ENCODE measurements at regions not wholly inside any gene's neighbourhood (a gene's known extent, or its start where the extent isn't known, plus 50 kb on each side); places are given as distances from the start of the nearest gene placed in this dataset.

DNA sequence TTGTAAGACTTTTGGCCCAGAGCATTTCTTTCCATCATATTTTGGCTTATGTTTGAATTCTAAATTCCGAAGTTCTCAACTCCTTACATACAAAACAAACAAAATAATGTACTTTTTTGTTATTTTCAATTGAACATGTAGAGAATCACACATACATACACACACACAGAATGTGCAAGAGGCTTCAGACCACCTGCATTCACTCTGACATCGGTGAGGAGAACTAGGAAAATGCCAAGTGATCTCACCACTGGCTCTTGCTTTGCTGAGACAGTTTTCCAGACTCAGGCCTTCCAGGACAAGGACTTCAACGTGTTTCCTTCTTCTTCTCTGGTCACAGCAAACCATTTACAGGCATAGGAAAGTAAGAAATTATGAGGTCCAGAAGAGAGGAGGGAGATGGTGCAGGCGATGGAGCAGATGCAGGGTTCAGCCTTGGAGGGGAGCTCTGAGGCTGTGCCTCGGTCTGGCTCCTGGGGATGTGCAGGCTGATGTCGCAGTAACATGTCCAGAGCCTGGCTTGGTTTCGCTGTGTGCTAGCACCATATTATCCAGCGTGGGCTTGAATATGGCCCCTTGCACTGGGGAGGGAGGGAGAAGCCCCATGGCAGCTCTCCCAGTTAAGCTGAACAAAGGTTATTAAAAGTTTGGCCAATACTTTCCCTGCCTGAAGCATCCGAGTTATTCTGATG is 93.4 kb downstream of the DACT2 start:
- ATAC-seq (no peak), DNase-seq (no peak)
- Histone ChIP-seq H3K36me3 (no peaks in the 10 kb centered on the region), H3K4me3 (no peak overlapping the region), H3K27ac (no peak overlapping the region), H3K9me3 (no peaks in the 10 kb centered on the region), H3K27me3 (peaks cover 5 to 27% (median 20%) of the 10 kb centered on the region in 3 donors), H3K4me1 (no peaks in the 10 kb centered on the region)
- TF ChIP-seq POLR2A (IDR thresholded peaks at IDR 0.05) = no peak
- TF ChIP-seq, protein P1, sequence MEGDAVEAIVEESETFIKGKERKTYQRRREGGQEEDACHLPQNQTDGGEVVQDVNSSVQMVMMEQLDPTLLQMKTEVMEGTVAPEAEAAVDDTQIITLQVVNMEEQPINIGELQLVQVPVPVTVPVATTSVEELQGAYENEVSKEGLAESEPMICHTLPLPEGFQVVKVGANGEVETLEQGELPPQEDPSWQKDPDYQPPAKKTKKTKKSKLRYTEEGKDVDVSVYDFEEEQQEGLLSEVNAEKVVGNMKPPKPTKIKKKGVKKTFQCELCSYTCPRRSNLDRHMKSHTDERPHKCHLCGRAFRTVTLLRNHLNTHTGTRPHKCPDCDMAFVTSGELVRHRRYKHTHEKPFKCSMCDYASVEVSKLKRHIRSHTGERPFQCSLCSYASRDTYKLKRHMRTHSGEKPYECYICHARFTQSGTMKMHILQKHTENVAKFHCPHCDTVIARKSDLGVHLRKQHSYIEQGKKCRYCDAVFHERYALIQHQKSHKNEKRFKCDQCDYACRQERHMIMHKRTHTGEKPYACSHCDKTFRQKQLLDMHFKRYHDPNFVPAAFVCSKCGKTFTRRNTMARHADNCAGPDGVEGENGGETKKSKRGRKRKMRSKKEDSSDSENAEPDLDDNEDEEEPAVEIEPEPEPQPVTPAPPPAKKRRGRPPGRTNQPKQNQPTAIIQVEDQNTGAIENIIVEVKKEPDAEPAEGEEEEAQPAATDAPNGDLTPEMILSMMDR (IDR thresholded peaks at IDR 0.05 in 4 of 5, conservative IDR thresholded peaks at IDR 0.05 in 1 of 5) = no peak
- intact Hi-C loops (cut with DNase I; ENCODE audit: low total_unique reads) (no loop called here), in situ Hi-C loops (cut with MboI; ENCODE audit: low sequenced_read_pairs in 4 of 4) (no loop called here)

- Histone ChIP-seq H3K27me3 (peaks cover 5 to 20% (median 13%) of the 10 kb centered on the region in 3 donors), H3K4me3 (no peak overlapping the region), H3K27ac (no peak overlapping the region), H3K4me1 (no peaks in the 10 kb centered on the region), H3K36me3 (no peaks in the 10 kb centered on the region), H3K9me3 (no peaks in the 10 kb centered on the region)
- intact Hi-C loops (cut with DNase I; ENCODE audit: low total_unique reads) (no loop called here), in situ Hi-C loops (cut with MboI; ENCODE audit: low sequenced_read_pairs in 4 of 4) (no loop called here)
- no peak for ATAC-seq
- DNase-seq = no peak
- TF ChIP-seq, protein P1 (IDR thresholded peaks at IDR 0.05 in 4 of 5, conservative IDR thresholded peaks at IDR 0.05 in 1 of 5) = no peak
- no peak for TF ChIP-seq POLR2A (IDR thresholded peaks at IDR 0.05)
These were observed 94.1 kb downstream of the DACT2 start for GRCh38 chr6:168225471-168225911.

DNA sequence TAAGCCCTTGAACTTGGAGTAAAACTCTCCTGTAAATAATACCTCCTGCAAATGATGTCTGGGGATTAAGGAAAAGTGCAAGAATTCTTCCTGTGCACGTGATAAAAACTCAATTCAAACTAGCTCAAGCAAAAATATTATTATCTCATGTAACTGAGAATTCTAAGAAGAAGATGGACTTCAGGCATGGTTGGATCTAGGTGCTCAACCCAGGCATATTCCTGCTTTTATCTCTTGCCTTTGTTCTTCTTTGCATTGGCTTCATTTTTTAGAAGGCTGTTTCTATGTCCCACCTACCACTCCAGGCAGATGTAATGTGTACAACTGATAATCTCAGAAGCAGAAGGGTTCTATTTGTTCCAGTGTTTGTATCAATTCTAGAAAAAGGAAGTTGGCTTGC is 95.8 kb downstream of the DACT2 start:
- Histone ChIP-seq H3K36me3 (no peaks in the 10 kb centered on the region), H3K27ac (no peak overlapping the region), H3K9me3 (no peaks in the 10 kb centered on the region), H3K4me3 (no peak overlapping the region), H3K4me1 (no peaks in the 10 kb centered on the region), H3K27me3 (peaks cover 0 to 13% (median 7%) of the 10 kb centered on the region in 3 donors)
- ATAC-seq = no peak
- no peak for TF ChIP-seq POLR2A (IDR thresholded peaks at IDR 0.05)
- TF ChIP-seq, protein P1 (IDR thresholded peaks at IDR 0.05 in 4 of 5, conservative IDR thresholded peaks at IDR 0.05 in 1 of 5) = no peak
- intact Hi-C loops (cut with DNase I; ENCODE audit: low total_unique reads) (no loop called here), in situ Hi-C loops (cut with MboI; ENCODE audit: low sequenced_read_pairs in 4 of 4) (no loop called here)
- no peak for DNase-seq

DNA sequence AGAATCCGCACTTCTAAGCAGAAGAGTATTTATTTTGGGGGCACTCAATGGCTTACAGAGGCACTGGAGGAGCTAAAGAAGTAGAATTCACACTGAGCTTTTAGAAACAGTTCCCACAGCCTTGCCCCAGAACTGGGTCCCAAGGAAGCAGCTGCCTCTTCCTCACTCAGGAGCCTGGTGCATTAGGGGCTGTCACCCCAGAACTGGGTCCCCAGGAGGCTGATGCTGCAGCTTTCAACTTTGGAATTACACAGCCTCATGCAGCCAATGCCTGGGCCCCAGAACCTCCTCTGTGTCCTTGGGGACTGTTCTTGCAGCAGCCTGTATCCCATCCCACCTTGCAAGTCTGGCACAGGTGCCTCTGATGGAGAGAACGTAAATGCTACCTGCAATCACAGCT is 96.4 kb downstream of the DACT2 start:
- DNase-seq (no peak), ATAC-seq (no peak)
- in situ Hi-C loops (cut with MboI; ENCODE audit: low sequenced_read_pairs in 4 of 4) = no loop called here
- intact Hi-C loops (cut with DNase I; ENCODE audit: low total_unique reads) = no loop called here
- Histone ChIP-seq H3K9me3 (no peaks in the 10 kb centered on the region), H3K4me1 (no peaks in the 10 kb centered on the region), H3K4me3 (no peak overlapping the region), H3K27ac (no peak overlapping the region), H3K36me3 (no peaks in the 10 kb centered on the region), H3K27me3 (peaks cover 0 to 9% (median 4%) of the 10 kb centered on the region in 3 donors)
- TF ChIP-seq POLR2A (IDR thresholded peaks at IDR 0.05) = no peak
- TF ChIP-seq, protein P1 (IDR thresholded peaks at IDR 0.05 in 4 of 5, conservative IDR thresholded peaks at IDR 0.05 in 1 of 5) = no peak

Data from gastrocnemius medialis (tissue), 4 donors.